ENCODE measurements at regions not wholly inside any gene's neighbourhood (a gene's known extent, or its start where the extent isn't known, plus 50 kb on each side); places are given as distances from the start of the nearest gene placed in this dataset.

DNA sequence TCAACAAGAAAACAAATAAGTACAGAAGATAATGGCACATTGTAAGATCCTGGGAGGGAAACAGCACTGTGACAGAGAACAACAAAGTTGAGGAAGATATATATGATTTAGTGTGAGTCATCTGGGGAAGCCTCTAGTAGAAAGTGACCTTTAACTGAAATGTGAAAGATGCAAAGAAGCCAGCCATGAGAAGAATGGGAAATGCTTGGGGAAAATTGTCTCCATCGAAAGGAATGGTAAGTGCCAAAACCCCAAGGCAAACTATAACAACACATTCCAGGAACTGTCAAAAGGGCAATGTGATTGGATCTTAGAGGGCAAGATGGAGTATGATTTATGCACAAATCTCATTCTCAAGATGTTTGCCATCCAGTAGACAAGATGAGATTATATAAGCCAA lies 537.8 kb upstream of the BRINP1 start:
- Histone ChIP-seq H3K9me3 (replicated peaks in 1 of 3) (no peaks in the 10 kb centered on the region), H3K27me3 (no peaks in the 10 kb centered on the region), H3K36me3 (replicated peaks in 1 of 2) (no peaks in the 10 kb centered on the region), H3K4me3 (no peak overlapping the region), H3K4me1 (replicated peaks in 1 of 2) (no peaks in the 10 kb centered on the region), H3K27ac (no peak overlapping the region)
- TF ChIP-seq CTCF (IDR thresholded peaks at IDR 0.05) (no peak), POLR2A (IDR thresholded peaks at IDR 0.05) (no peak)
- intact Hi-C loops (cut with DNase I): no loop called here
- DNase-seq: no peak
- 67 to 80% (median 73%) methylated on average over 1 of the region's 1 CpG for WGBS, 4 donors

DNA sequence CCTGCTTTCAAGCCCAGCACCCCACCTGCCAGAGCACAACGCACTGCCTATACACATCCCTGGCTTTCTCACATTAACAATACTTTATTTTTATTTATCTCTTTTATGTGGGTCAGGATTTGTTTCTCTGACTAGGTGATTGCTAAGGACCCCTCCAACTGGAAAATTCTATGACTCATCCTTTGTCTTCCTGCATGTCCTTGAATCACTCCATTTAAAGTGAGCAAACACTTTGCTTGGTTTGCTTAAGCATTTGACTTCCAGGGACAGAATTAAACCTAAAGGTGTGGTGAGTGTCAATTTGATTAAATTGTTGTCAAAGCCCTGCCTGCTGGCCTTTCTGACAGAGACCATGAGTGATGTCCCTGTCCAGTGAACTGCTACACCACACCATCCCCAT lies 536.5 kb upstream of the BRINP1 start:
- H3K27ac ChIP-seq: no peak overlapping the region
- H3K36me3 ChIP-seq (replicated peaks in 1 of 2): no peaks in the 10 kb centered on the region
- intact Hi-C loops (cut with DNase I): no loop called here
- no peaks in the 10 kb centered on the region for H3K9me3 ChIP-seq (replicated peaks in 1 of 3)
- no peak overlapping the region for H3K4me3 ChIP-seq
- DNase-seq: no peak
- no peak for TF ChIP-seq POLR2A (IDR thresholded peaks at IDR 0.05)
- TF ChIP-seq CTCF (IDR thresholded peaks at IDR 0.05): no peak
- WGBS, 4 donors: 73 to 90% (median 86%) methylated on average over 1 of the region's 1 CpG
- H3K27me3 ChIP-seq: no peaks in the 10 kb centered on the region
- no peaks in the 10 kb centered on the region for H3K4me1 ChIP-seq (replicated peaks in 1 of 2)

DNA sequence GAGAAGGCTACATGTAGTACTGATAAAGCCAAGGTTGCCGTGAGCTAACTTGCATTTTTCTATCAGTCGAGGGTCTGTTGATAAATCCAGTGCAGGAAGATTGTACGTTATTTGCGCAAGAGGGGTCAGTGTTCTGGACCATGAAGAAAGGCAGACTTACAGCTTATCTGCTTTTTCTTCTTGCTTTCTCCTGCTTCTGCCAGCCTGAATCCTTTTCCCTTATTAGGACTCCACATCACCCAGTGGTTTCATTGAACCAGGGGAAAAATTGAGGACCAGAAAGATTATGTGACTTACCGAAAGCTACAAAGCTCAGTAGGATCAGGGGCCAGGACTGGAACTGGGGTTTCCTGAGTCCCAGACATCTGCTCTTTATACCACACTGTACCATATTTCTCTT lies 534.6 kb upstream of the BRINP1 start:
- Histone ChIP-seq H3K4me3 (no peak overlapping the region), H3K4me1 (replicated peaks in 1 of 2) (no peaks in the 10 kb centered on the region), H3K36me3 (replicated peaks in 1 of 2) (no peaks in the 10 kb centered on the region), H3K9me3 (replicated peaks in 1 of 3) (no peaks in the 10 kb centered on the region), H3K27me3 (no peaks in the 10 kb centered on the region), H3K27ac (no peak overlapping the region)
- whole genome bisulfite sequencing, 4 donors: 59 to 77% (median 68%) methylated on average over 5 of the region's 5 CpGs
- TF ChIP-seq POLR2A (IDR thresholded peaks at IDR 0.05) (no peak), CTCF (IDR thresholded peaks at IDR 0.05) (no peak)
- intact Hi-C loops (cut with DNase I): no loop called here
- no peak for DNase-seq

- Histone ChIP-seq H3K27me3 (no peaks in the 10 kb centered on the region), H3K27ac (no peak overlapping the region), H3K9me3 (replicated peaks in 1 of 3) (no peaks in the 10 kb centered on the region), H3K4me1 (replicated peaks in 1 of 2) (no peaks in the 10 kb centered on the region), H3K36me3 (replicated peaks in 1 of 2) (no peaks in the 10 kb centered on the region), H3K4me3 (no peak overlapping the region)
- intact Hi-C loops (cut with DNase I): no loop called here
- no peak for DNase-seq
- TF ChIP-seq CTCF (IDR thresholded peaks at IDR 0.05): no peak
- TF ChIP-seq POLR2A (IDR thresholded peaks at IDR 0.05): no peak
- 41 to 57% (median 52%) methylated on average over 4 of the region's 4 CpGs for WGBS, 4 donors
Observed at GRCh38 chr9:119902611-119903010, 533.4 kb upstream of the BRINP1 start.
